OCI-M2 (cell line): ENCODE measurements at regions not wholly inside any gene's neighbourhood (a gene's known extent, or its start where the extent isn't known, plus 50 kb on each side); places are given as distances from the start of the nearest gene placed in this dataset.

ENCODE experiments used
- DNase-seq: peaks from one replicate; lab custom pipeline; 2025; ENCODE audit not compliant: unreplicated experiment; lab: John Stamatoyannopoulos, UW

- no peak for DNase-seq
These were observed 329.7 kb upstream of the JARID2 start for GRCh38 chr6:14915888-14916832.

- DNase-seq = no peak
These were observed 328.6 kb upstream of the JARID2 start for GRCh38 chr6:14917109-14917910.

- no peak for DNase-seq
These were observed 327.5 kb upstream of the JARID2 start for GRCh38 chr6:14918200-14918907.

GRCh38 chr6:14919038-14919670 lies 326.7 kb upstream of the JARID2 start:
- DNase-seq = no peak

- no peak for DNase-seq
These were observed 325.6 kb upstream of the JARID2 start for GRCh38 chr6:14920276-14920675.

- no peak for DNase-seq
These were observed 324.7 kb upstream of the JARID2 start for GRCh38 chr6:14921170-14921569.

GRCh38 chr6:14921878-14922671 lies 323.8 kb upstream of the JARID2 start:
- no peak for DNase-seq

GRCh38 chr6:14922706-14923460 lies 323.0 kb upstream of the JARID2 start:
- no peak for DNase-seq

- no peak for DNase-seq
These were observed 321.5 kb upstream of the JARID2 start for GRCh38 chr6:14924126-14925024.

- no peak for DNase-seq
These were observed 320.7 kb upstream of the JARID2 start for GRCh38 chr6:14925025-14925698.

GRCh38 chr6:14925699-14926026 lies 320.2 kb upstream of the JARID2 start:
- no peak for DNase-seq

- DNase-seq = no peak
These were observed 318.5 kb upstream of the JARID2 start for GRCh38 chr6:14927398-14927797.

GRCh38 chr6:14929291-14929690 lies 316.6 kb upstream of the JARID2 start:
- DNase-seq = no peak

GRCh38 chr6:14930366-14930989 lies 315.4 kb upstream of the JARID2 start:
- DNase-seq = no peak

GRCh38 chr6:14932485-14933182 lies 313.2 kb upstream of the JARID2 start:
- no peak for DNase-seq

GRCh38 chr6:14933183-14933544 lies 312.7 kb upstream of the JARID2 start:
- DNase-seq = no peak

GRCh38 chr6:14934013-14934412 lies 311.9 kb upstream of the JARID2 start:
- DNase-seq = no peak
